SK-N-SH (cell line): ENCODE measurements at regions not wholly inside any gene's neighbourhood (a gene's known extent, or its start where the extent isn't known, plus 50 kb on each side); places are given as distances from the start of the nearest gene placed in this dataset.
A peak's percentile ranks its signal among the peaks of the same experiment; 100 is the strongest.

ENCODE experiments used
- CHD2 ChIP-seq: fragments of 150-350 bp; IDR thresholded peaks from 2 replicates; pipeline ENCODE4 v1.6.1; 2018; ENCODE audit warnings: low read length; ENCODE audit not compliant: partially characterized antibody
- POLR2AphosphoS5 ChIP-seq: IDR thresholded peaks from 2 replicates; pipeline ENCODE4 v1.6.1; 2012; ENCODE audit warnings: low read depth, low read length
- RAD21 ChIP-seq: IDR thresholded peaks from 2 replicates; pipeline ENCODE4 v1.6.1; 2012; ENCODE audit warnings: mild to moderate bottlenecking, low read length
- RFX5 ChIP-seq: IDR thresholded peaks from 2 replicates; pipeline ENCODE4 v1.6.1; 2012; ENCODE audit warnings: mild to moderate bottlenecking, improper control_type of control experiment, low read length
- TCF12 ChIP-seq: IDR thresholded peaks from 2 replicates; pipeline ENCODE4 v1.4.0; 2012
- TEAD4 ChIP-seq: IDR thresholded peaks from 2 replicates; pipeline ENCODE4 v1.4.0; 2012; ENCODE audit warnings: mild to moderate bottlenecking, borderline replicate concordance; ENCODE audit not compliant: insufficient read depth
- YY1 ChIP-seq: IDR thresholded peaks from 2 replicates; pipeline ENCODE4 v1.4.0; 2012; ENCODE audit warnings: low read depth, mild to moderate bottlenecking
- TF ChIP-seq, protein P1 (sequence below): fragments of 200-600 bp; sonication (generic); IDR thresholded peaks from 2 replicates; pipeline ENCODE4 v1.6.1; 2017; ENCODE audit warnings: antibody characterized with exemption, mild to moderate bottlenecking, moderate library complexity
- TF ChIP-seq, protein P2 (sequence below): IDR thresholded peaks from 2 replicates; pipeline ENCODE4 v1.6.1; 2012; ENCODE audit warnings: mild to moderate bottlenecking, low read depth, low read length, moderate library complexity
- TF ChIP-seq, protein P3 (sequence below): IDR thresholded peaks from 2 replicates; pipeline ENCODE4 v1.4.0; 2012; ENCODE audit warnings: low read depth, borderline replicate concordance
- TF ChIP-seq, protein P4 (sequence below): IDR thresholded peaks from 2 replicates; pipeline ENCODE4 v1.4.0; 2012; ENCODE audit warnings: low read depth

DNA sequence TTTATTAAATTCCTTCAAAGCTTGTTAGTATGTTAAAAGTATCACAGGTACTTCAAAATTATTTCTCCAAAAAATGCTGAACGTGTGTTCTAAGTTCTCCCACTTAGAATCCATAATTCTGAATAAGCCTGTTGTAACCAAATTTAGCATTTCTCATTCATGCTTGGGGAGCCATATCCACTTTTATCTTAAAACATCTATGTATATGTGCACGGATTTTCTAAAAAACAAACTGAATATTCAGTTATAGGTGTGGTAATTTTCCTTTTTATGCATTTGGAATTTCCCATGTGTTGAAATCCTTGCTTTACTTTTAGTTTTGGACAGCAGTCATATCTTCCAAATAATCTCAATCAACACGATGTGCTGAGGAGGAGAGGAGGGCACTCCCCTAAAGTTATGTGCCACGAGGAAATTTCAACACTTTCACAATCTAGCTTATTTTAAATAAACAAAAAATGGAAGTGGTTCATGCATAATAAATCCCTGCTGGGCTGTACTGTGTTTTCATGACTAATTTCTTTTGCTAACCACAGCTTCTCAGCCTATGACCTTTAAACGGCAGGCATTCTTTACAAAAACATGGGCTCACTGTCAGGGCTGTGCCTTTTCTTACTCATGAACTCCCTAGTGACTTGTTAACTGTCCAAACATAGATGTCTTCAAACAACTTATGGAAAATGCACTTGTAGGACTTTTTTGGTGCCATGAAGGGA, 380.3 kb upstream of the SEMA3C start:
- TF ChIP-seq, protein P1, sequence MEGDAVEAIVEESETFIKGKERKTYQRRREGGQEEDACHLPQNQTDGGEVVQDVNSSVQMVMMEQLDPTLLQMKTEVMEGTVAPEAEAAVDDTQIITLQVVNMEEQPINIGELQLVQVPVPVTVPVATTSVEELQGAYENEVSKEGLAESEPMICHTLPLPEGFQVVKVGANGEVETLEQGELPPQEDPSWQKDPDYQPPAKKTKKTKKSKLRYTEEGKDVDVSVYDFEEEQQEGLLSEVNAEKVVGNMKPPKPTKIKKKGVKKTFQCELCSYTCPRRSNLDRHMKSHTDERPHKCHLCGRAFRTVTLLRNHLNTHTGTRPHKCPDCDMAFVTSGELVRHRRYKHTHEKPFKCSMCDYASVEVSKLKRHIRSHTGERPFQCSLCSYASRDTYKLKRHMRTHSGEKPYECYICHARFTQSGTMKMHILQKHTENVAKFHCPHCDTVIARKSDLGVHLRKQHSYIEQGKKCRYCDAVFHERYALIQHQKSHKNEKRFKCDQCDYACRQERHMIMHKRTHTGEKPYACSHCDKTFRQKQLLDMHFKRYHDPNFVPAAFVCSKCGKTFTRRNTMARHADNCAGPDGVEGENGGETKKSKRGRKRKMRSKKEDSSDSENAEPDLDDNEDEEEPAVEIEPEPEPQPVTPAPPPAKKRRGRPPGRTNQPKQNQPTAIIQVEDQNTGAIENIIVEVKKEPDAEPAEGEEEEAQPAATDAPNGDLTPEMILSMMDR = no peak
- TF ChIP-seq, protein P2, sequence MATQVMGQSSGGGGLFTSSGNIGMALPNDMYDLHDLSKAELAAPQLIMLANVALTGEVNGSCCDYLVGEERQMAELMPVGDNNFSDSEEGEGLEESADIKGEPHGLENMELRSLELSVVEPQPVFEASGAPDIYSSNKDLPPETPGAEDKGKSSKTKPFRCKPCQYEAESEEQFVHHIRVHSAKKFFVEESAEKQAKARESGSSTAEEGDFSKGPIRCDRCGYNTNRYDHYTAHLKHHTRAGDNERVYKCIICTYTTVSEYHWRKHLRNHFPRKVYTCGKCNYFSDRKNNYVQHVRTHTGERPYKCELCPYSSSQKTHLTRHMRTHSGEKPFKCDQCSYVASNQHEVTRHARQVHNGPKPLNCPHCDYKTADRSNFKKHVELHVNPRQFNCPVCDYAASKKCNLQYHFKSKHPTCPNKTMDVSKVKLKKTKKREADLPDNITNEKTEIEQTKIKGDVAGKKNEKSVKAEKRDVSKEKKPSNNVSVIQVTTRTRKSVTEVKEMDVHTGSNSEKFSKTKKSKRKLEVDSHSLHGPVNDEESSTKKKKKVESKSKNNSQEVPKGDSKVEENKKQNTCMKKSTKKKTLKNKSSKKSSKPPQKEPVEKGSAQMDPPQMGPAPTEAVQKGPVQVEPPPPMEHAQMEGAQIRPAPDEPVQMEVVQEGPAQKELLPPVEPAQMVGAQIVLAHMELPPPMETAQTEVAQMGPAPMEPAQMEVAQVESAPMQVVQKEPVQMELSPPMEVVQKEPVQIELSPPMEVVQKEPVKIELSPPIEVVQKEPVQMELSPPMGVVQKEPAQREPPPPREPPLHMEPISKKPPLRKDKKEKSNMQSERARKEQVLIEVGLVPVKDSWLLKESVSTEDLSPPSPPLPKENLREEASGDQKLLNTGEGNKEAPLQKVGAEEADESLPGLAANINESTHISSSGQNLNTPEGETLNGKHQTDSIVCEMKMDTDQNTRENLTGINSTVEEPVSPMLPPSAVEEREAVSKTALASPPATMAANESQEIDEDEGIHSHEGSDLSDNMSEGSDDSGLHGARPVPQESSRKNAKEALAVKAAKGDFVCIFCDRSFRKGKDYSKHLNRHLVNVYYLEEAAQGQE = 0 out of 2 replicates have a peak, but pooled peaks have one; percentile 49
- peak; percentile 88 for TF ChIP-seq TCF12
- TF ChIP-seq, protein P3, sequence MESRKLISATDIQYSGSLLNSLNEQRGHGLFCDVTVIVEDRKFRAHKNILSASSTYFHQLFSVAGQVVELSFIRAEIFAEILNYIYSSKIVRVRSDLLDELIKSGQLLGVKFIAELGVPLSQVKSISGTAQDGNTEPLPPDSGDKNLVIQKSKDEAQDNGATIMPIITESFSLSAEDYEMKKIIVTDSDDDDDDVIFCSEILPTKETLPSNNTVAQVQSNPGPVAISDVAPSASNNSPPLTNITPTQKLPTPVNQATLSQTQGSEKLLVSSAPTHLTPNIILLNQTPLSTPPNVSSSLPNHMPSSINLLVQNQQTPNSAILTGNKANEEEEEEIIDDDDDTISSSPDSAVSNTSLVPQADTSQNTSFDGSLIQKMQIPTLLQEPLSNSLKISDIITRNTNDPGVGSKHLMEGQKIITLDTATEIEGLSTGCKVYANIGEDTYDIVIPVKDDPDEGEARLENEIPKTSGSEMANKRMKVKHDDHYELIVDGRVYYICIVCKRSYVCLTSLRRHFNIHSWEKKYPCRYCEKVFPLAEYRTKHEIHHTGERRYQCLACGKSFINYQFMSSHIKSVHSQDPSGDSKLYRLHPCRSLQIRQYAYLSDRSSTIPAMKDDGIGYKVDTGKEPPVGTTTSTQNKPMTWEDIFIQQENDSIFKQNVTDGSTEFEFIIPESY = no peak
- TF ChIP-seq RAD21 = no peak
- peak; percentile 36; the same call in 1 of the 2 replicates for TF ChIP-seq YY1
- no peak for TF ChIP-seq POLR2AphosphoS5
- TF ChIP-seq CHD2 = no peak
- TF ChIP-seq TEAD4 = peak; percentile 48; the same call in 1 of the 2 replicates
- no peak for TF ChIP-seq RFX5
- TF ChIP-seq, protein P4, sequence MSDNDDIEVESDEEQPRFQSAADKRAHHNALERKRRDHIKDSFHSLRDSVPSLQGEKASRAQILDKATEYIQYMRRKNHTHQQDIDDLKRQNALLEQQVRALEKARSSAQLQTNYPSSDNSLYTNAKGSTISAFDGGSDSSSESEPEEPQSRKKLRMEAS = no peak; the same call in none of the 2 replicates
